ENCODE measurements at regions not wholly inside any gene's neighbourhood (a gene's known extent, or its start where the extent isn't known, plus 50 kb on each side); places are given as distances from the start of the nearest gene placed in this dataset.

DNA sequence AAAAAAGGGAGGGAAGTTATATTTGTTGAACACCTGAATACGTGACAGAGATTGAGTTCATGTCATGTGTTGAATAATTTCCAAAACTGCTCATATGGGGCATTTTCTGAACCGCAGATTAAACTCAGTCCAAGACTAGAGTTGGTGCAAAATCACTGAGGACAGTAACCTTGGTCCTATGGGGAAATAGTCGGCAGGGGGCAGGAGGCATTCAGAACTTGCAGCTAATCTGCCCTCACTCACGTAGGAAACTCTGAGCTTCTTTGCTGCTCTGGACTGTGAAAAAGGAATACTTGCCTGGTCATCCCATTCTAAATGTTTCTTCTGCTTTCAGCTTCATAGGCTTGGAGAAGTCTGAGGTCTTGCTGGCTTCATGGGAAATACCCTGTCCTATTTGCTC, 228.3 kb upstream of the ZP4 start:
- Histone ChIP-seq H3K27ac (no peak overlapping the region), H4K20me1 (ENCODE audit: insufficient read depth) (no peaks in the 10 kb centered on the region), H3K27me3 (ENCODE audit: insufficient read depth, low read depth) (no peaks in the 10 kb centered on the region), H2AFZ (no peak overlapping the region), H3F3A (ENCODE audit: insufficient read depth, low read depth) (no peaks in the 10 kb centered on the region), H3K36me3 (ENCODE audit: low read depth) (no peaks in the 10 kb centered on the region), H3K4me2 (no peak overlapping the region), H3K4me3 (no peak overlapping the region), H3K9me3 (ENCODE audit: insufficient read depth, low read depth) (no peaks in the 10 kb centered on the region), H3K79me2 (ENCODE audit: low read depth) (no peaks in the 10 kb centered on the region), H3K4me1 (replicated peaks; ENCODE audit: insufficient read depth) (no peaks in the 10 kb centered on the region), H3K9me2 (ENCODE audit: insufficient read depth) (no peaks in the 10 kb centered on the region)
- CTCF ChIA-PET = no interaction called here
- POLR2A ChIA-PET (ENCODE audit: unreplicated experiment) = no interaction called here
- BruUV-seq (replicated peaks) = no TSS peak
- no peak for DNase-seq
- intact Hi-C loops (cut with micrococcal nuclease; ENCODE audit: unreplicated experiment) = no loop called here
- TF ChIP-seq, protein P1, sequence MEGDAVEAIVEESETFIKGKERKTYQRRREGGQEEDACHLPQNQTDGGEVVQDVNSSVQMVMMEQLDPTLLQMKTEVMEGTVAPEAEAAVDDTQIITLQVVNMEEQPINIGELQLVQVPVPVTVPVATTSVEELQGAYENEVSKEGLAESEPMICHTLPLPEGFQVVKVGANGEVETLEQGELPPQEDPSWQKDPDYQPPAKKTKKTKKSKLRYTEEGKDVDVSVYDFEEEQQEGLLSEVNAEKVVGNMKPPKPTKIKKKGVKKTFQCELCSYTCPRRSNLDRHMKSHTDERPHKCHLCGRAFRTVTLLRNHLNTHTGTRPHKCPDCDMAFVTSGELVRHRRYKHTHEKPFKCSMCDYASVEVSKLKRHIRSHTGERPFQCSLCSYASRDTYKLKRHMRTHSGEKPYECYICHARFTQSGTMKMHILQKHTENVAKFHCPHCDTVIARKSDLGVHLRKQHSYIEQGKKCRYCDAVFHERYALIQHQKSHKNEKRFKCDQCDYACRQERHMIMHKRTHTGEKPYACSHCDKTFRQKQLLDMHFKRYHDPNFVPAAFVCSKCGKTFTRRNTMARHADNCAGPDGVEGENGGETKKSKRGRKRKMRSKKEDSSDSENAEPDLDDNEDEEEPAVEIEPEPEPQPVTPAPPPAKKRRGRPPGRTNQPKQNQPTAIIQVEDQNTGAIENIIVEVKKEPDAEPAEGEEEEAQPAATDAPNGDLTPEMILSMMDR (conservative IDR thresholded peaks at IDR 0.05) = no peak
- no peak for TF ChIP-seq EZH2 (IDR thresholded peaks at IDR 0.05; ENCODE audit: low read depth)

GRCh38 chr1:238115852-238116251, 225.1 kb upstream of the ZP4 start:
- Histone ChIP-seq H2AFZ (no peak overlapping the region), H3K9me3 (ENCODE audit: insufficient read depth, low read depth) (no peaks in the 10 kb centered on the region), H3K27me3 (ENCODE audit: insufficient read depth, low read depth) (no peaks in the 10 kb centered on the region), H3F3A (ENCODE audit: insufficient read depth, low read depth) (no peaks in the 10 kb centered on the region), H3K4me1 (replicated peaks; ENCODE audit: insufficient read depth) (no peaks in the 10 kb centered on the region), H3K36me3 (ENCODE audit: low read depth) (no peaks in the 10 kb centered on the region), H3K9me2 (ENCODE audit: insufficient read depth) (no peaks in the 10 kb centered on the region), H4K20me1 (ENCODE audit: insufficient read depth) (no peaks in the 10 kb centered on the region), H3K27ac (no peak overlapping the region), H3K4me3 (no peak overlapping the region), H3K79me2 (ENCODE audit: low read depth) (no peaks in the 10 kb centered on the region), H3K4me2 (no peak overlapping the region)
- TF ChIP-seq, protein P1 (conservative IDR thresholded peaks at IDR 0.05) = no peak
- no peak for TF ChIP-seq EZH2 (IDR thresholded peaks at IDR 0.05; ENCODE audit: low read depth)
- CTCF ChIA-PET = no interaction called here
- BruUV-seq (replicated peaks) = no TSS peak
- POLR2A ChIA-PET (ENCODE audit: unreplicated experiment) = no interaction called here
- DNase-seq = no peak
- intact Hi-C loops (cut with micrococcal nuclease; ENCODE audit: unreplicated experiment) = no loop called here

DNA sequence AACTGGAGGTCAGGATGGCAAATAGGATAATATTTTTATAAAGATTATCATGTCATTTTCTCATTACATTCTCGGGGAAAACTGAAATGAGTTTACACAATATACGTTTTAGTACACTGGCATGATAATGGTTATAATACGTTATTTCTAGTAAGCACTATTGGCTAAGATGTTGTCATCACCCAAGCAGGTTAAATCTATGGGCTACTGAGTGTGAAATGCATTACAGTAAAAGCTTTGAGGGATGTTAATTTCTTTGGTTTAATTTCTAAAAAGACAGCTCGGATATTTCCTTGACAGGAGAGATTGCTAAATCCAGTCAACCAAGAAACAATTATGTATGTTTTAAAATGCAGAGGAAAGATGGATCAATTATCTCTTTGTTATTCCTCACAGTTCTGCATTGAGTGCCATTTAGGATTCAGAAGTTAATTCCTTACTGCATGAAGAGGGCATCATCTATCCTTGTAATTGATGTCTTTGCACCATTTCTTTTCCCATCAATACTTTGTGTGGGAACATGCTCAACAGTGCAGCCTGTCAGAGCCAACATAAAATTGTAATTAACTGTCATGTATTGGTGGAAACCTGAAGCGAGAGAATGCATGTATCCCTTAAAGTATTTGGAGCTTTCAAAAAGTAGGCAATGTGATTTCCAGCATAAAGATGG, 222.4 kb upstream of the ZP4 start:
- DNase-seq = no peak
- ChIA-PET CTCF (no interaction called here), POLR2A (ENCODE audit: unreplicated experiment) (no interaction called here)
- Histone ChIP-seq H3K9me3 (ENCODE audit: insufficient read depth, low read depth) (no peaks in the 10 kb centered on the region), H3K27ac (no peak overlapping the region), H2AFZ (no peak overlapping the region), H3K36me3 (ENCODE audit: low read depth) (no peaks in the 10 kb centered on the region), H3K9me2 (ENCODE audit: insufficient read depth) (no peaks in the 10 kb centered on the region), H3K27me3 (ENCODE audit: insufficient read depth, low read depth) (no peaks in the 10 kb centered on the region), H3F3A (ENCODE audit: insufficient read depth, low read depth) (no peaks in the 10 kb centered on the region), H3K4me3 (no peak overlapping the region), H3K79me2 (ENCODE audit: low read depth) (no peaks in the 10 kb centered on the region), H3K4me1 (replicated peaks; ENCODE audit: insufficient read depth) (no peaks in the 10 kb centered on the region), H4K20me1 (ENCODE audit: insufficient read depth) (no peaks in the 10 kb centered on the region), H3K4me2 (no peak overlapping the region)
- intact Hi-C loops (cut with micrococcal nuclease; ENCODE audit: unreplicated experiment) = no loop called here
- no TSS peak for BruUV-seq (replicated peaks)
- TF ChIP-seq, protein P1 (conservative IDR thresholded peaks at IDR 0.05) = no peak
- no peak for TF ChIP-seq EZH2 (IDR thresholded peaks at IDR 0.05; ENCODE audit: low read depth)
